Globus pallidus (tissue), 1 donor: ENCODE measurements at regions not wholly inside any gene's neighbourhood (a gene's known extent, or its start where the extent isn't known, plus 50 kb on each side); places are given as distances from the start of the nearest gene placed in this dataset.
"Not testable (repeated sequence)": the region's sequence is repeated elsewhere in the genome, so short reads cannot be mapped to it uniquely, and the experiment has no call there.

Experiments used
- DNase-seq: peaks from one replicate; pipeline ENCODE4 v3.0.0-alpha.2; 2015; ENCODE audit warnings: low spot score

GRCh38 chrX:1140236-1140681, 72.2 kb downstream of the CRLF2 start:
- DNase-seq: no peak

GRCh38 chrX:1139185-1139500, 73.3 kb downstream of the CRLF2 start:
- DNase-seq: no peak

- no peak for DNase-seq
Measured at GRCh38 chrX:1138476-1139184, 73.8 kb downstream of the CRLF2 start.

- DNase-seq: no peak
Measured at GRCh38 chrX:1137531-1137930, 74.9 kb downstream of the CRLF2 start.

GRCh38 chrX:1136582-1136981, 75.9 kb downstream of the CRLF2 start:
- DNase-seq: not testable (repeated sequence)

- DNase-seq: no peak
Measured at GRCh38 chrX:1134976-1135375, 77.5 kb downstream of the CRLF2 start.

GRCh38 chrX:1134156-1134555, 78.3 kb downstream of the CRLF2 start:
- no peak for DNase-seq

GRCh38 chrX:1126738-1127137, 85.7 kb downstream of the CRLF2 start:
- DNase-seq: no peak

- peak; percentile 38 for DNase-seq
Measured at GRCh38 chrX:1124531-1124930, 87.9 kb downstream of the CRLF2 start.

GRCh38 chrX:1122851-1123250, 89.6 kb downstream of the CRLF2 start:
- DNase-seq: not testable (repeated sequence)

- no peak for DNase-seq
Measured at GRCh38 chrX:1119275-1119674, 93.2 kb downstream of the CRLF2 start.

GRCh38 chrX:1118572-1119199, 93.8 kb downstream of the CRLF2 start:
- DNase-seq: no peak

GRCh38 chrX:1115411-1115810, 97.0 kb downstream of the CRLF2 start:
- DNase-seq: not testable (repeated sequence)

- no peak for DNase-seq
Measured at GRCh38 chrX:1112321-1112720, 100.1 kb downstream of the CRLF2 start.

- DNase-seq: no peak
Measured at GRCh38 chrX:1111601-1112300, 100.7 kb downstream of the CRLF2 start.

GRCh38 chrX:1109580-1110119, 102.8 kb downstream of the CRLF2 start:
- no peak for DNase-seq

- DNase-seq: no peak
Measured at GRCh38 chrX:1108501-1109445, 103.7 kb downstream of the CRLF2 start.

GRCh38 chrX:1106478-1107210, 105.8 kb downstream of the CRLF2 start:
- DNase-seq: no peak

GRCh38 chrX:1105671-1106419, 106.6 kb downstream of the CRLF2 start:
- DNase-seq: no peak

GRCh38 chrX:1105031-1105430, 107.4 kb downstream of the CRLF2 start:
- not testable (repeated sequence) for DNase-seq
